IMR-90 (cell line): ENCODE measurements at regions not wholly inside any gene's neighbourhood (a gene's known extent, or its start where the extent isn't known, plus 50 kb on each side); places are given as distances from the start of the nearest gene placed in this dataset.

Experiments used
- ATAC-seq: fragments of 200-7000 bp; cut with Tn5 transposase; 2 replicates; pipeline ENCODE4 v1.9.1; 2020; ENCODE audit warnings: low read depth, mild to moderate bottlenecking, moderate library complexity
- BruUV-seq: library from RNA; stranded (reverse); fragments of 400-500 nt; replicated peaks from 2 replicates; lab custom pipeline; 2021; lab: Mats Ljungman, UMichigan
- CTCF ChIA-PET: fragments of 300-600 bp; formaldehyde crosslinking; extraction: SDS; loops from one replicate; lab custom pipeline; 2021; ENCODE audit warnings: antibody characterized with exemption; lab: Yijun Ruan, JAX
- POLR2A ChIA-PET: fragments of 300-600 bp; sonication (Branson Sonifier 250); formaldehyde crosslinking; loops from one replicate; lab custom pipeline; 2022; ENCODE audit warnings: antibody characterized with exemption; ENCODE audit not compliant: unreplicated experiment; lab: Charles Lee
- DNase-seq: peaks from one replicate; pipeline ENCODE4 v3.0.0; 2013
- H2AFZ ChIP-seq: replicated peaks from 2 replicates; pipeline ENCODE3; 2013; ENCODE audit warnings: low read length, mild to moderate bottlenecking; ENCODE audit not compliant: poor library complexity
- H2AK5ac ChIP-seq: 2 replicates; pipeline ENCODE4 v1.6.1; 2013; ENCODE audit warnings: low read depth, low read length, inconsistent platforms
- H2AK9ac ChIP-seq: replicated peaks from 2 replicates; pipeline ENCODE3; 2013; ENCODE audit warnings: mild to moderate bottlenecking, low read depth, low read length, moderate library complexity; ENCODE audit not compliant: poor library complexity
- H2BK120ac ChIP-seq: 2 replicates; pipeline ENCODE4 v1.6.1; 2013; ENCODE audit warnings: low read depth, low read length, inconsistent platforms
- H2BK15ac ChIP-seq: 3 replicates; pipeline ENCODE4 v1.6.1; 2013; ENCODE audit warnings: low read depth, low read length, inconsistent platforms
- H2BK20ac ChIP-seq: 2 replicates; pipeline ENCODE4 v1.6.1; 2013; ENCODE audit warnings: low read depth, mild to moderate bottlenecking, inconsistent platforms, low read length, moderate library complexity
- H2BK5ac ChIP-seq: 2 replicates; pipeline ENCODE4 v1.6.1; 2013; ENCODE audit warnings: mild to moderate bottlenecking, low read depth, low read length, inconsistent platforms; ENCODE audit not compliant: poor library complexity, severe bottlenecking
- H3K14ac ChIP-seq: replicated peaks from 2 replicates; pipeline ENCODE4 v1.6.1; 2013; ENCODE audit warnings: low read depth, low read length, inconsistent platforms
- H3K18ac ChIP-seq: 2 replicates; pipeline ENCODE4 v1.6.1; 2013; ENCODE audit warnings: low read depth, low read length, control low read depth
- H3K23ac ChIP-seq: 2 replicates; pipeline ENCODE4 v1.6.1; 2013; ENCODE audit warnings: low read depth, low read length, inconsistent platforms
- H3K27ac ChIP-seq: 2 replicates; pipeline ENCODE4 v1.5.1; 2013; ENCODE audit warnings: mild to moderate bottlenecking, control low read depth, low read length; ENCODE audit not compliant: insufficient read depth
- H3K27me3 ChIP-seq: 2 replicates; pipeline ENCODE4 v1.6.1; 2013; ENCODE audit warnings: low read length; ENCODE audit not compliant: control insufficient read depth, insufficient read depth
- H3K36me3 ChIP-seq: 2 replicates; pipeline ENCODE4 v1.6.1; 2013; ENCODE audit warnings: low read length, mixed read lengths; ENCODE audit not compliant: control insufficient read depth, insufficient read depth
- H3K4ac ChIP-seq: 2 replicates; pipeline ENCODE4 v1.6.1; 2013; ENCODE audit warnings: low read depth, low read length, inconsistent platforms
- H3K4me1 ChIP-seq: 2 replicates; pipeline ENCODE4 v1.6.1; 2013; ENCODE audit warnings: low read length, mixed read lengths; ENCODE audit not compliant: control insufficient read depth, insufficient read depth
- H3K4me2 ChIP-seq: 2 replicates; pipeline ENCODE4 v1.6.1; 2013; ENCODE audit warnings: low read depth, mild to moderate bottlenecking, control low read depth, low read length, moderate library complexity
- H3K4me3 ChIP-seq: 2 replicates; pipeline ENCODE4 v1.5.1; 2013; ENCODE audit warnings: low read depth, mild to moderate bottlenecking, control low read depth, low read length, moderate library complexity; ENCODE audit not compliant: insufficient read depth
- H3K56ac ChIP-seq: 2 replicates; pipeline ENCODE4 v1.6.1; 2013; ENCODE audit warnings: low read length, inconsistent platforms; ENCODE audit not compliant: insufficient read depth; ENCODE audit errors: extremely low read depth
- H3K79me1 ChIP-seq, 2 experiments: 2 replicates each; pipeline ENCODE4 v1.6.1; 2013; ENCODE audit warnings: low read length in 2 of 2, inconsistent platforms in 1 of 2, low read depth in 1 of 2
- H3K9ac ChIP-seq: 2 replicates; pipeline ENCODE4 v1.6.1; 2013; ENCODE audit warnings: low read depth, low read length, control low read depth
- H3K9me1 ChIP-seq: 2 replicates; pipeline ENCODE4 v1.6.1; 2013; ENCODE audit warnings: low read length, inconsistent platforms; ENCODE audit not compliant: insufficient read depth
- H3K9me3 ChIP-seq: 2 replicates; pipeline ENCODE4 v1.6.1; 2013; ENCODE audit warnings: low read length; ENCODE audit not compliant: control insufficient read depth, insufficient read depth
- H4K20me1 ChIP-seq: 2 replicates; pipeline ENCODE4 v1.6.1; 2013; ENCODE audit warnings: low read length, inconsistent platforms; ENCODE audit not compliant: insufficient read depth
- H4K5ac ChIP-seq: 2 replicates; pipeline ENCODE4 v1.6.1; 2013; ENCODE audit warnings: mild to moderate bottlenecking, low read depth, low read length, control low read depth
- H4K8ac ChIP-seq, 2 experiments: 2 replicates each; pipeline ENCODE4 v1.6.1; 2013; ENCODE audit warnings: low read depth in 2 of 2, low read length in 2 of 2, control low read depth in 1 of 2, inconsistent platforms in 1 of 2
- H4K91ac ChIP-seq: 2 replicates; pipeline ENCODE4 v1.6.1; 2013; ENCODE audit warnings: low read depth, low read length, inconsistent platforms; ENCODE audit not compliant: insufficient read depth
- BHLHE40 ChIP-seq: fragments of 150-350 bp; IDR thresholded peaks from 2 replicates; pipeline ENCODE4 v1.6.1; 2016; ENCODE audit warnings: mild to moderate bottlenecking, low read depth, low read length
- CEBPB ChIP-seq: IDR thresholded peaks from 2 replicates; pipeline ENCODE4 v1.6.1; 2012; ENCODE audit warnings: low read depth, low read length, improper control_type of control experiment
- CHD1 ChIP-seq: IDR thresholded peaks from 2 replicates; pipeline ENCODE4 v1.6.1; 2012; ENCODE audit warnings: low read depth, low read length, improper control_type of control experiment
- CTCF ChIP-seq: conservative IDR thresholded peaks from 2 replicates; pipeline ENCODE4 v1.5.1; 2012; ENCODE audit warnings: mild to moderate bottlenecking, low read depth, low read length, improper control_type of control experiment
- ELK1 ChIP-seq: fragments of 150-350 bp; IDR thresholded peaks from 2 replicates; pipeline ENCODE4 v1.6.1; 2016; ENCODE audit warnings: low read depth, mild to moderate bottlenecking, low read length, moderate library complexity, borderline replicate concordance
- FOS ChIP-seq: fragments of 150-350 bp; IDR thresholded peaks from 2 replicates; pipeline ENCODE4 v1.6.1; 2016; ENCODE audit warnings: low read depth, low read length
- MAFK ChIP-seq: IDR thresholded peaks from 2 replicates; pipeline ENCODE4 v1.6.1; 2012; ENCODE audit warnings: low read depth, low read length, improper control_type of control experiment
- MAZ ChIP-seq: IDR thresholded peaks from 2 replicates; pipeline ENCODE4 v1.6.1; 2012; ENCODE audit warnings: low read depth, mild to moderate bottlenecking, low read length, improper control_type of control experiment, moderate library complexity, borderline replicate concordance
- MXI1 ChIP-seq: IDR thresholded peaks from 2 replicates; pipeline ENCODE4 v1.6.1; 2012; ENCODE audit warnings: low read depth, mild to moderate bottlenecking, low read length, moderate library complexity, borderline replicate concordance
- NFE2L2 ChIP-seq: fragments of 150-350 bp; IDR thresholded peaks from 2 replicates; pipeline ENCODE4 v1.6.1; 2016; ENCODE audit warnings: low read depth, mild to moderate bottlenecking, low read length
- POLR2A ChIP-seq: IDR thresholded peaks from 2 replicates; pipeline ENCODE4 v1.6.1; 2012; ENCODE audit warnings: mild to moderate bottlenecking, low read depth, low read length
- RAD21 ChIP-seq: IDR thresholded peaks from 2 replicates; pipeline ENCODE4 v1.6.1; 2012; ENCODE audit warnings: low read length, improper control_type of control experiment
- RCOR1 ChIP-seq: IDR thresholded peaks from 2 replicates; pipeline ENCODE4 v1.6.1; 2012; ENCODE audit warnings: mild to moderate bottlenecking, low read length, improper control_type of control experiment; ENCODE audit not compliant: insufficient replicate concordance
- RFX5 ChIP-seq: IDR thresholded peaks from 2 replicates; pipeline ENCODE4 v1.8.0; 2012; ENCODE audit warnings: low read depth, mild to moderate bottlenecking, low read length, moderate library complexity
- SMC3 ChIP-seq: fragments of 150-350 bp; IDR thresholded peaks from 2 replicates; pipeline ENCODE4 v1.6.1; 2016; ENCODE audit warnings: low read depth, mild to moderate bottlenecking, antibody characterized with exemption, low read length, moderate library complexity
- USF2 ChIP-seq: fragments of 150-350 bp; IDR thresholded peaks from 2 replicates; pipeline ENCODE4 v1.6.1; 2017; ENCODE audit warnings: mild to moderate bottlenecking, antibody characterized with exemption, low read length, low read depth
- WGBS, 2 experiments: methylation state at CpG; one replicate each; pipeline versions ENCODE4 v1.1.5 to v1.1.7; 2013; ENCODE audit warnings: missing lambda C conversion rate in 2 of 2; ENCODE audit not compliant: insufficient read length in 1 of 2; ENCODE audit errors: extremely low coverage in 2 of 2; 5-methylcytosine and 5-hydroxymethylcytosine counted together
- dilution Hi-C: fragments of 300-500 bp; cut with HindIII; formaldehyde crosslinking; loops from one replicate; pipeline ENCODE4 v1.14.3; 2018; ENCODE audit warnings: low sequenced_read_pairs; ENCODE audit not compliant: unreplicated experiment
- in situ Hi-C: fragments of 300-500 bp; cut with MboI; formaldehyde crosslinking; loops from 3 replicates; pipeline ENCODE4 v1.14.3; 2019; ENCODE audit warnings: low sequenced_read_pairs, inconsistent platforms, mixed read lengths
- intact Hi-C: fragments of 100-400 bp; cut with micrococcal nuclease; formaldehyde crosslinking; loops from 2 replicates; pipeline ENCODE4 v1.10.0; 2022

- no peak overlapping the region for H2AK9ac ChIP-seq
- no peak overlapping the region for H2AK5ac ChIP-seq
- ChIA-PET CTCF (no interaction called here), POLR2A (no interaction called here)
- DNase-seq: no peak
- no peak overlapping the region for H4K5ac ChIP-seq
- in situ Hi-C loops (no loop called here), intact Hi-C loops (loop anchor here (5.0 kb wide), 1 partner anchor 123 kb away; no protein-coding TSS in a partner anchor), dilution Hi-C loops (no loop called here)
- H3K4me1 ChIP-seq: no peaks in the 10 kb centered on the region
- no peaks in the 10 kb centered on the region for H3K79me1 ChIP-seq
- no peaks in the 10 kb centered on the region for H3K9me1 ChIP-seq
- no peak overlapping the region for H2BK5ac ChIP-seq
- no peak overlapping the region for H3K4me2 ChIP-seq
- no peak overlapping the region for H3K9ac ChIP-seq
- H3K36me3 ChIP-seq: no peaks in the 10 kb centered on the region
- no peak overlapping the region for H2BK20ac ChIP-seq
- no peak overlapping the region for H3K14ac ChIP-seq
- TF ChIP-seq POLR2A (no peak), SMC3 (no peak), ELK1 (no peak), RCOR1 (no peak), CEBPB (no peak), RAD21 (no peak), CHD1 (no peak), USF2 (no peak), BHLHE40 (no peak), MAFK (no peak), MAZ (no peak), RFX5 (no peak), NFE2L2 (no peak), MXI1 (no peak), FOS (no peak), CTCF (no peak)
- peaks cover 6% of the 10 kb centered on the region for H3K27me3 ChIP-seq
- no peak overlapping the region for H3K27ac ChIP-seq
- no TSS peak for BruUV-seq
- no peak overlapping the region for H3K4ac ChIP-seq
- H4K8ac ChIP-seq: no peak overlapping the region
- H3K56ac ChIP-seq: no peak overlapping the region
- no peak overlapping the region for H2BK15ac ChIP-seq
- H3K23ac ChIP-seq: no peak overlapping the region
- no peak overlapping the region for H2BK120ac ChIP-seq
- no peaks in the 10 kb centered on the region for H4K20me1 ChIP-seq
- no peaks in the 10 kb centered on the region for H3K9me3 ChIP-seq
- H2AFZ ChIP-seq: no peak overlapping the region
- H4K91ac ChIP-seq: no peak overlapping the region
- no peak overlapping the region for H3K18ac ChIP-seq
- WGBS, 2 experiments: 69% methylated on average over 12 of the region's 28 CpGs; no CpG with 5 or more reads in 1 of the 2 experiments
- H3K4me3 ChIP-seq: no peak overlapping the region
- ATAC-seq: no peak
These were observed 159.4 kb downstream of the ENGASE start for GRCh38 chr17:79233916-79234551.
